T47D (cell line): ENCODE measurements at regions not wholly inside any gene's neighbourhood (a gene's known extent, or its start where the extent isn't known, plus 50 kb on each side); places are given as distances from the start of the nearest gene placed in this dataset.

Experiments used
- DNase-seq, 2 experiments: peaks; one replicate each; pipeline versions ENCODE4 v3.0.0 to v3.0.0-alpha.2; 2011 to 2012; ENCODE audit warnings: low read depth in 1 of 2, low spot score in 1 of 2
- JUND ChIP-seq: IDR thresholded peaks from 2 replicates; pipeline ENCODE4 v1.6.1; 2012; ENCODE audit warnings: low read depth
- in situ Hi-C: cut with HindIII; loops from 2 replicates; pipeline ENCODE4 v1.10.0; 2016; ENCODE audit warnings: low sequenced_read_pairs, low pct_unique_long_range_greater_than_20kb

GRCh38 chr9:32220750-32221149 is 163.7 kb upstream of the ACO1 start:
- no peak for DNase-seq
- in situ Hi-C loops, result no loop called here
- no peak for TF ChIP-seq JUND

GRCh38 chr9:32234451-32234850 is 150.0 kb upstream of the ACO1 start:
- DNase-seq, result no peak
- in situ Hi-C loops, result no loop called here
- no peak for TF ChIP-seq JUND

- DNase-seq, result no peak
- in situ Hi-C loops, result no loop called here
- TF ChIP-seq JUND, result no peak
Measured at GRCh38 chr9:32247168-32247567, 137.3 kb upstream of the ACO1 start.

GRCh38 chr9:32248189-32248712 is 136.2 kb upstream of the ACO1 start:
- no peak for TF ChIP-seq JUND
- no peak for DNase-seq
- in situ Hi-C loops, result no loop called here

GRCh38 chr9:32251539-32251938 is 132.9 kb upstream of the ACO1 start:
- no peak for TF ChIP-seq JUND
- peak in 1 of 2 experiments; percentile 81 for DNase-seq
- in situ Hi-C loops, result no loop called here

GRCh38 chr9:32253731-32254130 is 130.7 kb upstream of the ACO1 start:
- in situ Hi-C loops, result no loop called here
- no peak for DNase-seq
- TF ChIP-seq JUND, result no peak

- peak in 1 of 2 experiments; percentile 69 for DNase-seq
- no peak for TF ChIP-seq JUND
- in situ Hi-C loops, result no loop called here
Measured at GRCh38 chr9:32255026-32255425, 129.4 kb upstream of the ACO1 start.

- no peak for DNase-seq
- no peak for TF ChIP-seq JUND
- in situ Hi-C loops, result no loop called here
Measured at GRCh38 chr9:32258482-32258881, 126.0 kb upstream of the ACO1 start.

- no peak for TF ChIP-seq JUND
- in situ Hi-C loops, result no loop called here
- DNase-seq, result no peak
Measured at GRCh38 chr9:32260151-32260862, 124.1 kb upstream of the ACO1 start.

- TF ChIP-seq JUND, result no peak
- DNase-seq, result peak in 1 of 2 experiments; percentile 32
- in situ Hi-C loops, result no loop called here
Measured at GRCh38 chr9:32264170-32264864, 120.1 kb upstream of the ACO1 start.

GRCh38 chr9:32265037-32265436 is 119.4 kb upstream of the ACO1 start:
- TF ChIP-seq JUND, result no peak
- in situ Hi-C loops, result no loop called here
- DNase-seq, result no peak

- no peak for TF ChIP-seq JUND
- no peak for DNase-seq
- in situ Hi-C loops, result no loop called here
Measured at GRCh38 chr9:32278991-32279390, 105.5 kb upstream of the ACO1 start.

- no peak for DNase-seq
- no peak for TF ChIP-seq JUND
- in situ Hi-C loops, result no loop called here
Measured at GRCh38 chr9:32289756-32290155, 94.7 kb upstream of the ACO1 start.
